ENCODE measurements at regions not wholly inside any gene's neighbourhood (a gene's known extent, or its start where the extent isn't known, plus 50 kb on each side); places are given as distances from the start of the nearest gene placed in this dataset.

GRCh38 chr11:91932151-91932821, 292.3 kb upstream of the FAT3 start:
- H3K4me3 ChIP-seq = no peak overlapping the region
- H3K27ac ChIP-seq = no peak overlapping the region
- no peaks in the 10 kb centered on the region for H3K27me3 ChIP-seq
- peaks cover 0 to 5% of the 10 kb centered on the region in 2 donors for H3K4me1 ChIP-seq
- no peaks in the 10 kb centered on the region for H3K9me3 ChIP-seq
- no peak for DNase-seq (ENCODE audit: low spot score)
- no peaks in the 10 kb centered on the region for H3K36me3 ChIP-seq
- no peak for TF ChIP-seq CTCF (IDR thresholded peaks at IDR 0.05)

GRCh38 chr11:91927448-91927847, 297.2 kb upstream of the FAT3 start:
- no peaks in the 10 kb centered on the region for H3K27me3 ChIP-seq
- TF ChIP-seq CTCF (IDR thresholded peaks at IDR 0.05) = no peak
- H3K27ac ChIP-seq = no peak overlapping the region
- no peaks in the 10 kb centered on the region for H3K36me3 ChIP-seq
- H3K4me1 ChIP-seq = peaks cover 0 to 5% of the 10 kb centered on the region in 2 donors
- no peaks in the 10 kb centered on the region for H3K9me3 ChIP-seq
- H3K4me3 ChIP-seq = no peak overlapping the region
- DNase-seq (ENCODE audit: low spot score) = no peak

DNA sequence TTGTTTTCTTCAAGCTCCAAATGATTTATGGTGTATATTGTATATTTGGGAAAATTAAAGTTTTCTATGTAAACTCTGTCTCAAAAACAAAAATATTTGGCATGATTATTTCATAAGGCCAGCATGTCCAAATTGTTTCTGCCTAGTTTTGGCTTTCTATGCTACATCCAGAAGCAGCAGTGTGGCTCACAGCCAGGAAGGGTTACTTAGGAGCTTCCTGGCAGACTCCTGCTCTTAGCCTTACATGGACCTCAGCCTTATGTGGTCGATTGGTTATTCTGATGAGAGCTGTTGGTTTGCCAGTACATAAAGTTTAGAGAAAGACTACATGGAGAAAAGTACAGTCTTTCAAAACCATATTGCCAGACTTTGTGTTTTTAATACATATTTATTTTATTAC, 297.7 kb upstream of the FAT3 start:
- Histone ChIP-seq H3K9me3 (no peaks in the 10 kb centered on the region), H3K4me3 (no peak overlapping the region), H3K36me3 (no peaks in the 10 kb centered on the region), H3K27ac (no peak overlapping the region), H3K27me3 (no peaks in the 10 kb centered on the region), H3K4me1 (peaks cover 0 to 2% of the 10 kb centered on the region in 2 donors)
- no peak for TF ChIP-seq CTCF (IDR thresholded peaks at IDR 0.05)
- no peak for DNase-seq (ENCODE audit: low spot score)

- Histone ChIP-seq H3K4me3 (no peak overlapping the region), H3K27me3 (no peaks in the 10 kb centered on the region), H3K9me3 (no peaks in the 10 kb centered on the region), H3K4me1 (no peaks in the 10 kb centered on the region), H3K27ac (no peak overlapping the region), H3K36me3 (no peaks in the 10 kb centered on the region)
- no peak for DNase-seq (ENCODE audit: low spot score)
- no peak for TF ChIP-seq CTCF (IDR thresholded peaks at IDR 0.05)
These were observed 301.8 kb upstream of the FAT3 start for GRCh38 chr11:91922846-91923245.

DNA sequence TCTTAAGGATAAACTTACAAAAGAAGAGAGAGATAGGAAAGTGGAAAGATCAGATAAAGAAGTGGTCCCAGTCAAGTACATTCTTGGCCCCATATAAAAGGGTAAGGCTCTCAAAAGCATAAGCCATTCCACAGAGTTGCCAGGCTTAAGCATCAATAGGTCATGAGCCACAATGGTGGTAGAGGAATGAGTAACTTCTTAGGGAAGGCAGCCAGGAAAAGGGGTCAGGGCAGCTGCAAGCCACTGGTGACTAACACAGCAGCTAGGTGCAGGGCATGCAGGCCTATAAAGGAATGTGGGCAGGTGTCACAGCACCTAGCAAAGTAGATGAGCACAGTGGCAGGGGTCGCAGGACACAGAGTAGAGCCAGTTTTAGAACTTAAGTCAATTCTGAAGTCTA, 302.6 kb upstream of the FAT3 start:
- Histone ChIP-seq H3K4me3 (no peak overlapping the region), H3K27me3 (no peaks in the 10 kb centered on the region), H3K4me1 (no peaks in the 10 kb centered on the region), H3K36me3 (no peaks in the 10 kb centered on the region), H3K9me3 (no peaks in the 10 kb centered on the region), H3K27ac (no peak overlapping the region)
- DNase-seq (ENCODE audit: low spot score) = no peak
- no peak for TF ChIP-seq CTCF (IDR thresholded peaks at IDR 0.05)

- Histone ChIP-seq H3K4me3 (no peak overlapping the region), H3K27ac (no peak overlapping the region), H3K36me3 (no peaks in the 10 kb centered on the region), H3K4me1 (no peaks in the 10 kb centered on the region), H3K9me3 (no peaks in the 10 kb centered on the region), H3K27me3 (no peaks in the 10 kb centered on the region)
- TF ChIP-seq CTCF (IDR thresholded peaks at IDR 0.05) = no peak
- no peak for DNase-seq (ENCODE audit: low spot score)
These were observed 311.2 kb upstream of the FAT3 start for GRCh38 chr11:91913407-91913806.

Measured in right atrium auricular region (tissue), 2 donors.